ENCODE measurements at regions not wholly inside any gene's neighbourhood (a gene's known extent, or its start where the extent isn't known, plus 50 kb on each side); places are given as distances from the start of the nearest gene placed in this dataset.
"Not testable (repeated sequence)": the region's sequence is repeated elsewhere in the genome, so short reads cannot be mapped to it uniquely, and the experiment has no call there.

DNA sequence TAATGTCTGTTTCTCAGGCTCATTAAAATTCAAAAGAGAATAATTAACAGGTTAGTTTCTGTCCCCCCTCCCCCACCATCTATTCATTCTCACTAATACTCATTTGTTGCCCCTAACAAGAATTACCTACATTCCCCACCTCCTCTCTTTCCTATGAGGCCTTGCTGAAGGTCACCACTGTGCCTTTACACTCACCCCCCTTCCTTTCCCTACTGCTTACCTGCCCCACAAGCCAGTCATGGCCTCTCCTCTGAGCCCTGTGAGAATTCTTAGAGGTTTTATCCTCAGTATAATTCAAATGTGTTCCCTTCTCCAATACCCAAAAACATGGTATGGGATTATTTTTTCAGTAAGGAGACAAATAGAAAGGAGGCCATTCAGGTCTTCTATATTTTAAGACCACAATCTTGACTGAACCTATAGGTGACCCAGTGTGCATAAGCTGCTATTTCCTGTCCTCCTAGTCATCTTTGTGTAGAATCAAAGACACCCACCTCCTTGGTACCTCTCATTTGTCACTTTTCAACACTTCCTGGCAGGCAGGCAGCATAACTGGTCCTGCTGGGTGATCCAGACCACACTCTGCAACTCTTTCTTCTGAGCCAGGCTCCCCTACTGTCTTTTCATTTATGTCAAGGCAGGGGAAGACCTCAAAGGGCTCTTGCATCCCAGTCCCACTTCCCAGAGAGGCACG is 55.8 kb upstream of the PLGLB2 start:
- not testable (repeated sequence) for H3K36me3 Mint-ChIP-seq; DNase-seq (ENCODE audit: low spot score in 2 of 2); H3K9me3 Mint-ChIP-seq; H3K4me1 Mint-ChIP-seq
- peak; percentile 88 for ATAC-seq
- Mint-ChIP-seq H3K4me3 (peak overlapping the region; percentile 52), H3K27ac (peak overlapping the region; percentile 86)

GRCh38 chr2:87692914-87693313 is 55.0 kb upstream of the PLGLB2 start:
- H3K27ac Mint-ChIP-seq; H3K9me3 Mint-ChIP-seq; ATAC-seq; DNase-seq (ENCODE audit: low spot score in 2 of 2); H3K36me3 Mint-ChIP-seq; H3K4me1 Mint-ChIP-seq; H3K4me3 Mint-ChIP-seq: not testable (repeated sequence)

- DNase-seq (ENCODE audit: low spot score in 2 of 2); H3K36me3 Mint-ChIP-seq; H3K4me3 Mint-ChIP-seq; H3K27ac Mint-ChIP-seq; H3K4me1 Mint-ChIP-seq; H3K9me3 Mint-ChIP-seq: not testable (repeated sequence)
- peak; percentile 85 for ATAC-seq
Measured at GRCh38 chr2:87693882-87694281, 54.0 kb upstream of the PLGLB2 start.

GRCh38 chr2:87695596-87696323 is 52.1 kb upstream of the PLGLB2 start:
- H3K4me3 Mint-ChIP-seq, H3K36me3 Mint-ChIP-seq, H3K4me1 Mint-ChIP-seq: not testable (repeated sequence)

More at GRCh38 chr2:87695596-87696323, 52.1 kb upstream of the PLGLB2 start:
- not testable (repeated sequence) for ATAC-seq; H3K9me3 Mint-ChIP-seq; DNase-seq (ENCODE audit: low spot score in 2 of 2); H3K27ac Mint-ChIP-seq

All from stimulated activated effector memory CD8-positive, alpha-beta T cell treated with anti-CD3 and anti-CD28 coated beads, Interleukin-12 subunit alpha, Interleukin-12 subunit beta, amount 100 ng/mL, for 72 hours (primary cell).